IPS DF 4.7 (cell line): ENCODE measurements at regions not wholly inside any gene's neighbourhood (a gene's known extent, or its start where the extent isn't known, plus 50 kb on each side); places are given as distances from the start of the nearest gene placed in this dataset.
"Not testable (repeated sequence)": the region's sequence is repeated elsewhere in the genome, so short reads cannot be mapped to it uniquely, and the experiment has no call there.

Experiments
- DNase-seq: peaks from one replicate; pipeline ENCODE4 v3.0.0-alpha.2; 2013; ENCODE audit warnings: low spot score; ENCODE audit errors: extremely low read depth

DNA sequence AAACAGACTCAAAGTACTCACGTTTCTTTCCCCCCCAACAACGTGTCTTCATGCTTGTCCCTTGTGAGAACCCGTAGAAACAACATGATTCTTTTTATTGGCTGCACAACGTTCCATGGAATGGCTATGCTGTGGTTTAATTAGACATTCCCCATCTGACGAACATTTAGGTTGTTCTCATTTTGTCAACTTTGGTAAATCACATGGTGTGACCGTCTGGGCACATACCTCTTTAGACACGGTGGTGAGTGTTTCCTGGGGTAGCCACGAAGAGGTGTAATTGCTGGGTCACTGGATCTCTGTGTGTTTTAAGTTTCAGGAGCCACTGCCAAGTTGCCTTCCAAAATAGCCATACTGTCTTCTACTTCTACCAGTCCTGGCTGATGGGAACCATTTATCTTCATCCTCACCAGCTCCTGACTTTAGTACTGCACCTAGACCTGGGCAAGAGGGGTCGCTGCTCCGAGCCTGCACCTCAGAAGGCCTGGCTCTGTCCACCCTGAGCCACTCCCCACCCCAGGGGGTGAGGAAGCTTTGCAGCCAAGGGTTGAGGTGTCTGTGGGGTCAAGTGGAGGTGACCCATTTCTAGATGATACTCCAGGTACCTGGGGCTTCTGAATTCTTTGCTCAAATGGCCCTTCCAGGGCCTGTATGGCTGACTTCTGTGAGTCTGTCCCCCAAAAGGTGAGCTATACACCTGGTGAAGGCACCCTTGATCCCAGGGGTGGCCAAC, 84.7 kb downstream of the IRX5 start:
- DNase-seq: no peak

- no peak for DNase-seq
Observed at GRCh38 chr16:55016515-55016914, 85.8 kb downstream of the IRX5 start.

DNA sequence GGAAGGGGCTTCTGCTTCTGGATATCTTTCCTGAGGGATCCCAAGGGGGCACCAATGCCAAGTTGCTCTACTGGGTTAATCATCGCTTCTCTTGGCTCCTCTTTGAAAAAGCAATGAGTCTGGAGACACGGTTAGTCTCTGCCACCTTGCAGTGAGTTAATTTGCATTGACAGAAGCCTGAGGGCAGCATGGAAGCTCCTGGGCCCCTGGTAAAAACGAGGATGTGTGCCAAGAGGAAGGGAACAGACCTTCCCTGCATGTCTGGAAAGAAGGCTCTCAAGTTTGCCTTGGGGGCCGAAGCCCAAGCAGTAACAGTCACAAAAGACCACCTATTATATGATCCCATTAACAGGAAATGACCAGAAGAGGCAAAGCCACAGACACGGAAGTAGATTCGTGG, 86.7 kb downstream of the IRX5 start:
- DNase-seq: no peak

- DNase-seq: no peak
Observed at GRCh38 chr16:55018881-55019280, 88.2 kb downstream of the IRX5 start.

DNA sequence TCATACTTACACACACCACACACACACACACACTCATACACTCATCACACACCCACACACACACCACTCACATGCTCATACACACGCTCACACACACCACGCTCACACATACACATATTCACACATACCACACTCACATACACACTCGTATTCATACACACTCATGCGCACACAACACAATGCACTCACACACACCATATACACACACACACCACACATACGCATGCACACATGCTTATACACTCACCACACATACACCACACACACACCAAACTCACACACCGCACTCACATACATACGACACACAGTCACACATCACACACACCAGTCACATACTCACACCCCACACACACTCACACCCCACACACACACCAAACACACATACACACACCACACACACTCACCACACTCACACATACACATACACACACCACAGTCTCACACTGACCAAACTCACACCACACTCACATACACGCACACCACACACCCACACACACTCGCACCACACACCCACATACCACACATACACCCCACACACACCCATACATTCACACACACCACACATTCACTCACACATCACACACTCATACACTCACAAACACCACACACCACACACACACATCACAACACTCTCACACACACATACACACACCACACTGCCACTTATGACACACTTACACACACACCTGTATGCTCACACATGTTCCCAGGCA, 88.9 kb downstream of the IRX5 start:
- no peak for DNase-seq

DNA sequence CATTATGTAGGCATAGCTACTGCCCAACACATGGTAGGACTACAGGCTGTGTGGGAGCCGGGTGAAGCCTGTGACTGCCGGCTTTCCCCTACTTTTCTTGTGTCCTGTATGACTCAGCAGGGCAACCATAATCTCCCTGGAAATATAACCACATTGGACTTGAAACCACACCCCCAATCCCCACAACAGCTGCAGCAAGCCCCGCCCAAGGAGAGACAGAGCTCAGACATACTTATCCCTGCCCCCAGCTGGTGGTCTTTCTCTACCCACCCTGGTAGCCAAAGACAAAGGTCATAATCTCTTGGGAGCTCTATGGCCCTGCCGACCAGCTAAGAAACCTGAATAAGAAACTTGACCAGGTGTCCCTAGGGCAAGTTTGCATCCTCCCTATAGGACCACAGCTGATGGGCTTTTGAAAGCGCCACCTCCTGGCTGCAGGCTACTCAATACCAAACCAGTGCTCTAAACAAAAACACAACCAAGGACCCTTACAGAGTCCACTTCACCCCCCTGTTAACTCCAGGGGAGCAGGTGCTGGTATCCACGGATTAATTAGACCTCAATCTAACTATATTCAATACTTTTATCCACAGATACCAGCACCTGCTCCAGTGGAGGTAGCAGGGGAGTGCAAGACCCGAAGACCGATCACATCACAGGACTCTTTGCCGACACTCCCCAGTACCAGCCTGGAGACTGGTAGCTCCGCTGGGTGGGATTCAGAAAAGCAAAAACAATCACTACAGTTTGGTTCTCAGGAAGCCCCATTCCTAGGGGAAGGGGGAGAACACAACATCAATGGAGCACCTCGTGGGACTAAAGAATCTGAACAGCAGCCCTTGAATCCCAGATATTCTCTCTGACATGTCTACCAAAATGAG, 91.2 kb downstream of the IRX5 start:
- peak; percentile 19 for DNase-seq

DNA sequence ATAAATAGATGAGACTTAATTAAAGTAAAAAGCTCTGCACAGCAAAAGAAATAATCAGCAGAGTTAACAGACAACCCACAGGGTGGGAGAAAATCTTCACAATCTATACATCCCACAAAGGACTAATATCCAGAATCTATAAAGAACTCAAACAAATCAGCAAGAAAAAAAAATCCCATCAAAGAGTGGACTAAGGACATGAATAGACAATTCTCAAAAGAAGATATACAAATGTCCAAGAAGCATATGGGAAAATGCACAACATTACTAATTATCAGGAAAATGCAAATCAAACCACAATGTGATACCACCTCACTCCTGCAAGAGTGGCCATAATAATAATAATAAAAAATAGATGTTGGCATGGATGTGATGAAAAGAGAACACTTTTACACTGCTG, 96.6 kb downstream of the IRX5 start:
- not testable (repeated sequence) for DNase-seq

GRCh38 chr16:55029509-55029908, 98.8 kb downstream of the IRX5 start:
- DNase-seq: no peak

DNA sequence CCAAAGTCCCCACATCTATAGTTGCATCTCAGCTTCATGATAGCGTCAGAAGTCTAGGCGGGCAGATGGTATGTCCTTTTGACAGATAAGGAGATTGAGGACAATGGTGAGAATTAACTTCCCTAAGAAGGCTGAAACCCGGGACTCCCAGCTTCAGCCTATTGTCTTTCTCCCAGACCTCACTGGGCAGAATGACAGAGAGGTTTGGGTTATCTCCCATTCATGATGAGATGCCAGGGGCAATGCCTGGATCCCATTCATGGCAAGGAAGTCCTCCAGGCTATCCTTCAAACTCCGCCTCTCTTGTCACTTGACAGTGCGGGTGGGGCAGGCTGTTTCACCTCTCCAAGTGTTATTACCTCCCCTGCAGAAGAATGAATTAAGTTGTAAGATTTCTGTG, 100.3 kb downstream of the IRX5 start:
- no peak for DNase-seq

- DNase-seq: no peak
Observed at GRCh38 chr16:55031481-55031880, 100.8 kb downstream of the IRX5 start.

DNA sequence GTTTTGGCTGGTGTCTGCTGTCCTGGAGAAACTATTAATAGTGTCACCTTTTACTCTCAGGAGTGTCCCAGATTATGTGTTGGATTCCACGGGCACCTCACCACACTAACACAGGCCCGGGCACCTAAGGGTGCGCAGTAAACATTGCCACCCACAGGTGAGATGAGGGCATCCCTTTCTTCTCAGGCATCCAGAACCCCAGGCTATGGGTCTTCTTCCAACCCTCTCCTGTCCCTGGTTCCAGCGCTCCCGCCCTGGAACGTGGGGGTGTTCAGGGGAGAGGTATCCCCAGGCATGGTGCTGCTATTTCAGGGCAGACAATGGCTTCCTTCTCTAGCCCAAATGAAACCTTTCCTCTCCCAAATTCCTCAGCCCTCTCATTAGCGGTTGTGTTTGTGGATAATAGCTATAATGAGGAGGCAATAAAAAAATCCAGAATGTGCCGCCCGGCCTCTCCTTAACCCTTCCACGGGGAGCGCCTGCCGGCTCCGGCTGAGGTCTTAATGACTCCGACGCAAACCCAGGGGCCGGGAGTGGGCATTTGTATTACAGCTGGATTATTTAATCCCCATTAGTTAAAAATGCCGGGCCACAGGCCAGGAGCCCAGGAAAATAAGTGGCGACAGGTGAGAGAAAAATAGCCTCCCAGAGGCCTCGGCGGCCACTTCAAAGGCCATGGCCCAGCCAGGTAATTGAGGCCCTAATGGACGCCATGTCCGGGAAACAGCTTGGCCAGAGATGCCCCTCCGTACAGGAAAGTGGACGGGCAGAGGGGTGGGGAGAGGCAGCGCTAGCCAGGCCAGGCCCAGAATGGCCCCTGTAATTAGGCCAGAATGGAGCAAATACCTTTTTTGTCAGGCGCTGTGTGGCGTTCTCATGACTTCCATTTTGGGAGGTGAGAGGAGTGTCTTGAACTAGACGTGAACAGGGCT, 102.8 kb downstream of the IRX5 start:
- no peak for DNase-seq

DNA sequence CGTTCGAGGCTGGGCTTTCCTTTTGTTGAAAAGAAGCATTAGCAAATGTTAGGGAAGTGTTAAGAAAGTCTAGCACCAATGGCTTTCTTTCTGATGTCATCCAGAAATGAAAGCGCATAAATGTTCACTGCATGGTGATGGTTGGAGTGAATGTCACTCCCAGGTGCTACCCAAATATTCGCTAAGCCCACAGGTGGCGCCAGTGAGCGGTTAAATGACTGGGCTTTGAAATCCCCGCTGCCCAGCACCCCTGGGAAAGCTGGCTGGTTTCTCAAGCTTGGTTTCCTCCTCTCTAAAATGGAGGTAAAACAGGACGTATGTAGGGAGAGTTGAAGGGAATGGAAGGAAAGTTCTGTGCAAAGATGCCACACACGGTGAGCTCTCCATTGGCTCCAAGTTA, 104.4 kb downstream of the IRX5 start:
- no peak for DNase-seq

DNA sequence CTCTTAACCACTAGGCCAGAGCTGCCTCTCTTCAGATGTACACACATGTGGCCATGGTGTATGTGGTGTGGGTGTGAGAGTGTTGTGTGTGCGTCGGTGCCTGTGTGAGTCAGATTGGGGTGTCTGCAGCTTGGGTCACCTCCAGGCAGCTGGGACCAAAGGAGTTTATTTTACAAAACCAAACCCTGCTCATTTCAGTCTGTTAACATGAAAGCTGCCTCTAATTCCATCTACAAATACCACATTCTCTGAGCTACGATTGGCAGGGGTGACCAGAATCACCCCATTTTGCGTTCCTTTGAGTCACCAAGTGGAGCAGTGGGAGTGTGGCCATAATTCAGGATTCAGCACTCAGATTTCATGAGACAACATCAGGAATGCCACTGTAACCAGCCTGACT, 105.3 kb downstream of the IRX5 start:
- no peak for DNase-seq

- DNase-seq: no peak
Observed at GRCh38 chr16:55036371-55036821, 105.7 kb downstream of the IRX5 start.

- DNase-seq: no peak
Observed at GRCh38 chr16:55037046-55037445, 106.4 kb downstream of the IRX5 start.

DNA sequence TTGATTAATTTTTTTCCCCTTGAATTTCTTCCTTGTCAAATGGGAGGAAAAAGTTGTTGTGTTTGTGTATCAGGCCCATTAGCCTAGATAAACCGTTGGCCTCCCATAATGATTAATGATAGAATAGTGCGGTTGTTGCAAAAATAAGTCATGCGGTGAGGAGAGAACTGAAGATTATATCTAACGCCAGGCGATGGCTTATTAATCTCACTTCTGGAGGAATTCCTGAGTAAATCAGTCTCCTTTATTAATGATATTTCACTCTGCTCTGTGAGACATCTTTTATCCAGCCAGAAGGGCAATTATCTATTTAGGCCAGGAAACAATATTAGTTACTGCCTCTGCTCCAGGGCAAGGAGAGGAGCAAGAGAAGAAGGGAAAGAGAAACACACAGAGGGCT, 107.3 kb downstream of the IRX5 start:
- DNase-seq: no peak

GRCh38 chr16:55039042-55039441, 108.4 kb downstream of the IRX5 start:
- no peak for DNase-seq

- no peak for DNase-seq
Observed at GRCh38 chr16:55039511-55039910, 108.8 kb downstream of the IRX5 start.

DNA sequence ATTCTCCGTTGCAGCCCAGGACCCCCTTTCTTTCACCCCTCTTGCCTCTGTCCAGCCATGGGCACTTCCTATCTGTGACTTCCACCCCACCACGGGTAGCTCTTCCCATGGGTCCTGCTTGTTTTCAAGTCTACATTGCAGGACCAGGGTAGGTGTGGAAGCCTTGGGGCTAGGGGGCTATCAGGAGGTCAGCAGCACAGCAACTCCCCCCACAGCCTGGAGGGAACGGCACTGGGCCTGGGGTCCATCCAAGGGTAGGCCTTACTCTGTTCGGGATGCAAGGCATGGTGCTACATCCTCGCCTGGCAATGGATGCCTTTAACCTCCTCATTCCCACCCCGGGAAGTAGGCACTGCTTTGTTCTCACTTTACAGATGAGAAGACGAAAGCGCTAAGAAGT, 109.3 kb downstream of the IRX5 start:
- no peak for DNase-seq

GRCh38 chr16:55040366-55041086, 109.9 kb downstream of the IRX5 start:
- DNase-seq: no peak
